ENCODE measurements at regions not wholly inside any gene's neighbourhood (a gene's known extent, or its start where the extent isn't known, plus 50 kb on each side); places are given as distances from the start of the nearest gene placed in this dataset.

- H3K27ac ChIP-seq (ENCODE audit: low read depth, low read length, poor library complexity, severe bottlenecking) = no peak overlapping the region
- no peaks in the 10 kb centered on the region for H3K79me2 ChIP-seq (ENCODE audit: insufficient read depth, low read depth, low read length)
- H3K9me2 ChIP-seq (ENCODE audit: insufficient read depth, low read length) = no peaks in the 10 kb centered on the region
- no peaks in the 10 kb centered on the region for H3K4me1 ChIP-seq (ENCODE audit: insufficient read depth, low read length, poor library complexity, severe bottlenecking)
- DNase-seq (ENCODE audit: low spot score) = no peak
- no peak overlapping the region for H3K4me3 ChIP-seq (ENCODE audit: low read depth, low read length, poor library complexity, severe bottlenecking)
- TF ChIP-seq EZH2phosphoT487 (IDR thresholded peaks at IDR 0.05; ENCODE audit: borderline replicate concordance, low read depth, low read length) (no peak), CTCF (conservative IDR thresholded peaks at IDR 0.05; ENCODE audit: low read length) (no peak)
- no peaks in the 10 kb centered on the region for H3K9me3 ChIP-seq (ENCODE audit: low read length)
- H2AFZ ChIP-seq (ENCODE audit: low read length) = no peak overlapping the region
- H4K20me1 ChIP-seq (ENCODE audit: insufficient read depth, low read length) = no peaks in the 10 kb centered on the region
- no peak overlapping the region for H3K4me2 ChIP-seq (ENCODE audit: low read length)
- intact Hi-C loops (cut with micrococcal nuclease; ENCODE audit: unreplicated experiment) = no loop called here
- H3K36me3 ChIP-seq (ENCODE audit: insufficient read depth, low read length) = no peaks in the 10 kb centered on the region
- POLR2A ChIA-PET = no interaction called here
- no TSS peak for BruUV-seq (replicated peaks)
- CTCF ChIA-PET (ENCODE audit: unreplicated experiment) = no interaction called here
These were observed 100.8 kb upstream of the RNPC3 start for GRCh38 chr1:103424650-103425049.

- H3K36me3 ChIP-seq (ENCODE audit: insufficient read depth, low read length) = no peaks in the 10 kb centered on the region
These were observed 108.7 kb upstream of the RNPC3 start for GRCh38 chr1:103416681-103417286.

More at GRCh38 chr1:103416681-103417286, 108.7 kb upstream of the RNPC3 start:
- Histone ChIP-seq H4K20me1 (ENCODE audit: insufficient read depth, low read length) (no peaks in the 10 kb centered on the region), H3K9me3 (ENCODE audit: low read length) (no peaks in the 10 kb centered on the region), H3K27ac (ENCODE audit: low read depth, low read length, poor library complexity, severe bottlenecking) (no peak overlapping the region), H3K4me3 (ENCODE audit: low read depth, low read length, poor library complexity, severe bottlenecking) (no peak overlapping the region), H3K79me2 (ENCODE audit: insufficient read depth, low read depth, low read length) (no peaks in the 10 kb centered on the region), H3K9me2 (ENCODE audit: insufficient read depth, low read length) (no peaks in the 10 kb centered on the region), H3K4me2 (ENCODE audit: low read length) (no peak overlapping the region), H3K4me1 (ENCODE audit: insufficient read depth, low read length, poor library complexity, severe bottlenecking) (no peaks in the 10 kb centered on the region), H2AFZ (ENCODE audit: low read length) (no peak overlapping the region)
- ChIA-PET POLR2A (no interaction called here), CTCF (ENCODE audit: unreplicated experiment) (no interaction called here)
- intact Hi-C loops (cut with micrococcal nuclease; ENCODE audit: unreplicated experiment) = no loop called here
- no peak for DNase-seq (ENCODE audit: low spot score)
- no peak for TF ChIP-seq CTCF (conservative IDR thresholded peaks at IDR 0.05; ENCODE audit: low read length)
- no peak for TF ChIP-seq EZH2phosphoT487 (IDR thresholded peaks at IDR 0.05; ENCODE audit: borderline replicate concordance, low read depth, low read length)
- no TSS peak for BruUV-seq (replicated peaks)

All from OCI-LY7 (cell line).